ENCODE measurements at regions not wholly inside any gene's neighbourhood (a gene's known extent, or its start where the extent isn't known, plus 50 kb on each side); places are given as distances from the start of the nearest gene placed in this dataset.

DNA sequence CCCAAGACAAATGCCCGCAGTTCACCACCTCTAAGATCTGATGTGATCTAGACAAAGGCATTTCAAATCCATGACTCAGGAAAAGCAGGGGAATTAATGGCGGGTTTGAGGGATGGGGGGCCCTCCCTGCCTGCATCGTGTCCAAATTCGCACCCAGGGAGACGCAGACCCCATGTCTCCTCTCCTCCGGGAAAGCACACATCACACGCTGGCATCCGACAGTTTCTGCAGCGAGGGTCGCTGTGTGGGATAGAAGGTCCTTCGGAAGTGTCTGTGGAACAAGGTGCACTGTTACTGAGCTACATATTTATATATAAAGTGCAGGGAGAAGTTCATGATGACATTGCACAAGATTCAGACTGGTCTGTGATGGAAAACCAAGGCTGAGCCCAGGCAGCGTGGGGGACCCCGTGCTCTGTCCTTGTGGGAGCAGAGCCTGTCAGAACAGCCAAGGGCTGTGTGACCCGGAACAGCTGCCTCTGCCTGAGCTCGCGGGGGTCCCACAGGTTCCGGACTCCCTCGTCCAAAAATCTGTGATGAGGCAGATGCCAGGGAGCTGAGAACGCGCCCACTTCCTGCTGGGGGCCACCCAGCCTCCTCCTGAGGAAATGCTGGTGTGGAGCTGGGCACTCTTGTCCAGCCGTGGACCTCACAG lies 82.3 kb upstream of the CTDP1 start:
- Histone ChIP-seq H3K36me3 (no peaks in the 10 kb centered on the region), H3K9me3 (peaks cover 0 to 7% (median 2%) of the 10 kb centered on the region in 4 donors), H3K27ac (no peak overlapping the region), H3K4me1 (no peaks in the 10 kb centered on the region), H3K4me3 (no peak overlapping the region), H3K27me3 (peaks cover 0 to 7% of the 10 kb centered on the region in 2 donors)
- DNase-seq (ENCODE audit: low spot score in 2 of 2): no peak
- WGBS, 2 donors: 85 to 92% methylated on average over 12 to 19 of the region's 21 CpGs
- TF ChIP-seq, protein P1, sequence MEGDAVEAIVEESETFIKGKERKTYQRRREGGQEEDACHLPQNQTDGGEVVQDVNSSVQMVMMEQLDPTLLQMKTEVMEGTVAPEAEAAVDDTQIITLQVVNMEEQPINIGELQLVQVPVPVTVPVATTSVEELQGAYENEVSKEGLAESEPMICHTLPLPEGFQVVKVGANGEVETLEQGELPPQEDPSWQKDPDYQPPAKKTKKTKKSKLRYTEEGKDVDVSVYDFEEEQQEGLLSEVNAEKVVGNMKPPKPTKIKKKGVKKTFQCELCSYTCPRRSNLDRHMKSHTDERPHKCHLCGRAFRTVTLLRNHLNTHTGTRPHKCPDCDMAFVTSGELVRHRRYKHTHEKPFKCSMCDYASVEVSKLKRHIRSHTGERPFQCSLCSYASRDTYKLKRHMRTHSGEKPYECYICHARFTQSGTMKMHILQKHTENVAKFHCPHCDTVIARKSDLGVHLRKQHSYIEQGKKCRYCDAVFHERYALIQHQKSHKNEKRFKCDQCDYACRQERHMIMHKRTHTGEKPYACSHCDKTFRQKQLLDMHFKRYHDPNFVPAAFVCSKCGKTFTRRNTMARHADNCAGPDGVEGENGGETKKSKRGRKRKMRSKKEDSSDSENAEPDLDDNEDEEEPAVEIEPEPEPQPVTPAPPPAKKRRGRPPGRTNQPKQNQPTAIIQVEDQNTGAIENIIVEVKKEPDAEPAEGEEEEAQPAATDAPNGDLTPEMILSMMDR (IDR thresholded peaks at IDR 0.05): no peak
- TF ChIP-seq POLR2A (IDR thresholded peaks at IDR 0.05) (no peak), EP300 (IDR thresholded peaks at IDR 0.05) (no peak)

DNA sequence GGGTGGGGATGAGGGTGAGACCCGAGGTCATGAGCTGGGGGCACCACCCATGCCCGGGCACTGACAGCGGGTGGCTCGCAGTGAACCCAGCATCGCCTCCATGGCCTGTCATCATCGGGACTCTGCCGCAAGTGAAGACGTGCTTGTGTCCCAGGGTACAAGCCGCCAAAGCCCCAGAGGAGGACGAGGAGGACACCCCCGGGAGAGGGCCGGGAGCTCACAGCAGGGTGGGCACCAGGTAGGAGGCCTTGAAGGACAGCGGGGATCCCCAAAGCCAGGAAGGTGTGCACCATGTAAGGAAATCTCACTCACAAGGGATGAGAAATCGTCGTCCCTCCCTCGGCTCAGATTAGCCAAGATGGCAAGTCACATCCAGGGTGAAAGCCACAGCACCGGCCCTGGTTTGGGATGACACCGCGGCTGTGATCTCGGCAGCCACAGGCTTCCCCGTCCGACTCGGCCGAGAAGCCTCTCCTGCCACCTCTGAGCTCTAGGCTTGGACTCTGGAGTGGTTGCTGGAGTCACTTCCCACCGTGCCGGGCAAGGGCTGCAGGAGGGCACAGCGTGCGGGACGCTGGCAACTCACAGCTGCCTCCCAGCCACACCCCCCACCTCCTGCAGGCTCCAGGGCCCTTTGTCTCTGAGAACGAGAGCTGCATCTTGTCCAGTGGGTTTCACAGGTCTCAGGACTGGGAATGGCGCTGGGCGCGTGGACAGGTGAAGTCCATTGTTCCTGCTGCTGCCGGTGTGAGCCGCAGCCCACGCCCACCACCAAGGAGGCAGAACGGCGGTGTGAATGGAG lies 81.6 kb upstream of the CTDP1 start:
- Histone ChIP-seq H3K4me1 (peaks cover 0 to 6% (median 0%) of the 10 kb centered on the region in 4 donors), H3K9me3 (peaks cover 0 to 3% (median 0%) of the 10 kb centered on the region in 4 donors), H3K27ac (no peak overlapping the region), H3K36me3 (no peaks in the 10 kb centered on the region), H3K4me3 (no peak overlapping the region), H3K27me3 (peaks cover 0 to 7% of the 10 kb centered on the region in 2 donors)
- TF ChIP-seq POLR2A (IDR thresholded peaks at IDR 0.05): no peak
- TF ChIP-seq, protein P1 (IDR thresholded peaks at IDR 0.05): no peak
- TF ChIP-seq EP300 (IDR thresholded peaks at IDR 0.05): no peak
- WGBS, 2 donors: 81 to 90% methylated on average over 31 to 36 of the region's 38 CpGs
- DNase-seq (ENCODE audit: low spot score in 2 of 2): peak in 1 of 2 donors; percentile 9

DNA sequence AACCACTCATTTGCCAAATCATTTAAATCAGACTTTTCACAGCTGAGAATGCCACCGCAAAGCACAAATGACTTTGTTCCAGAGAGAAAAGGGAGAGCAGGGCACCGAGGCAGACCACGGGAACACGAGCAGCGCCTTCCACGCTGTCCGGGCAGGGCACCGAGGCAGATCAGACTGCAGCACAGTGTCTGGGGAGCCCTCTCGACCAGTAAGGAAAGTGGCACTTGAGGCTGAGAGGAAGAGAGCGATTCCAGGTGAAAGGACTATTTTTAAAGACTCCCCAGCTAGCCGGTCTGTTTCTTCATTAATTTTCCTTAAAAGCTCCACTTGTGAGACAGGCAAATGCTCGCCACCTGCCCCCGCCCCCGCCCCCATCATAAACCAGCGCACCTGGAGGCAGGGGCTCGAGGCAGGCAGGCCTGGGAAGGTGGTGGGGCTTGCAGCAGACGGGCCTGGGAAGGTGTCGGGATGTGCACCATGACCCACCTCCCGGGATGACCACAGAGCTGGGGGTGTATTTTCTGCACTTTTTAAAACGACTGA lies 80.9 kb upstream of the CTDP1 start:
- DNase-seq (ENCODE audit: low spot score in 2 of 2): no peak
- no peak overlapping the region for H3K4me3 ChIP-seq
- H3K9me3 ChIP-seq: no peaks in the 10 kb centered on the region
- H3K27ac ChIP-seq: no peak overlapping the region
- peaks cover 0 to 6% (median 0%) of the 10 kb centered on the region in 4 donors for H3K4me1 ChIP-seq
- H3K36me3 ChIP-seq: no peaks in the 10 kb centered on the region
- H3K27me3 ChIP-seq: peaks cover 0 to 7% of the 10 kb centered on the region in 2 donors
- TF ChIP-seq POLR2A (IDR thresholded peaks at IDR 0.05) (no peak), EP300 (IDR thresholded peaks at IDR 0.05) (no peak)
- TF ChIP-seq, protein P1 (IDR thresholded peaks at IDR 0.05): no peak
- 70 to 74% methylated on average over 20 of the region's 20 CpGs for WGBS, 2 donors

DNA sequence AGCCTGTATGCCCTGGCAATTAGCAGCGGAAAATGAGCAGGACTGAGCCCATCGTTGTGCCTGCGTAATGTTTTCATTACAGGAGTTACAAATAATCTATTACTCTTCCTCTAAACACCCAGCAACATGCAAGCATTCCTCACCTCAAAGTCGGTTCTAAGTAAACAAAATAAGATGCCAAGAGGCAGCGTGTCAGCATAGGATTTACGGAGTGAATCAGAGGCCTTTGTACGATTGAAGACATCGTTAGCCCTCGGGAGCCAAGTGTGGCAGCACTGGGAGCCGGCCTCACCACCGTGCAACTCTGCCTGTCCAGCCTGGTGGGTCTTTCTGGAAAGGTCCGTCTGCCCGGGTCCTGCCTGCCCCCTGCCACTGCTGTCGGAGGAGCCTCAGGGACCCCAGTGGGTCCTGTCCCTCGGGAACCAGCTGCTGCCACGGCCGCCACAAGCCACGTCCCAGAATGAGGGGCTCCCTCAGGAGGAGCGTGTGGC lies 80.1 kb upstream of the CTDP1 start:
- H3K9me3 ChIP-seq: no peaks in the 10 kb centered on the region
- peaks cover 0 to 7% of the 10 kb centered on the region in 2 donors for H3K27me3 ChIP-seq
- WGBS, 2 donors: 37 to 72% methylated on average over 12 to 19 of the region's 19 CpGs
- no peaks in the 10 kb centered on the region for H3K36me3 ChIP-seq
- peak in 1 of 2 donors; percentile 11 for DNase-seq (ENCODE audit: low spot score in 2 of 2)
- no peak overlapping the region for H3K4me3 ChIP-seq
- H3K27ac ChIP-seq: no peak overlapping the region
- TF ChIP-seq POLR2A (IDR thresholded peaks at IDR 0.05) (no peak), EP300 (IDR thresholded peaks at IDR 0.05) (no peak)
- TF ChIP-seq, protein P1 (IDR thresholded peaks at IDR 0.05): no peak
- H3K4me1 ChIP-seq: peaks cover 0 to 6% (median 0%) of the 10 kb centered on the region in 4 donors

All from tibial nerve (tissue), 4 donors.